KMS-11 (cell line): ENCODE measurements at regions not wholly inside any gene's neighbourhood (a gene's known extent, or its start where the extent isn't known, plus 50 kb on each side); places are given as distances from the start of the nearest gene placed in this dataset.

Experiments
- H2AFZ ChIP-seq: fragments of 200-600 bp; sonication (generic); 2 replicates; pipeline ENCODE4 v1.6.1; 2016; ENCODE audit warnings: antibody characterized with exemption, mixed run types, low read depth
- H3K27ac ChIP-seq: fragments of 200-600 bp; sonication (generic); 2 replicates; pipeline ENCODE4 v1.6.1; 2016; ENCODE audit warnings: mild to moderate bottlenecking, mixed run types
- H3K27me3 ChIP-seq: fragments of 200-600 bp; sonication (generic); 2 replicates; pipeline ENCODE4 v1.6.1; 2017; ENCODE audit warnings: mild to moderate bottlenecking, low read depth, mixed run types, moderate library complexity; ENCODE audit not compliant: insufficient read depth
- H3K36me3 ChIP-seq: fragments of 200-600 bp; sonication (generic); 2 replicates; pipeline ENCODE4 v1.6.1; 2017; ENCODE audit warnings: mild to moderate bottlenecking, mixed run types; ENCODE audit not compliant: insufficient read depth
- H3K4me1 ChIP-seq: fragments of 200-600 bp; sonication (generic); 2 replicates; pipeline ENCODE4 v1.6.1; 2016; ENCODE audit warnings: mild to moderate bottlenecking, low read depth, mixed run types; ENCODE audit not compliant: poor library complexity, severe bottlenecking
- H3K4me2 ChIP-seq: fragments of 200-600 bp; sonication (generic); 2 replicates; pipeline ENCODE4 v1.7.0; 2016; ENCODE audit warnings: mild to moderate bottlenecking, mixed run types
- H3K4me3 ChIP-seq: fragments of 200-600 bp; sonication (generic); IDR thresholded peaks from 2 replicates; pipeline ENCODE4 v1.6.1; 2017; ENCODE audit warnings: low read depth, low read length, mixed read lengths; ENCODE audit not compliant: insufficient read depth
- H3K79me2 ChIP-seq: fragments of 200-600 bp; sonication (generic); 2 replicates; pipeline ENCODE4 v1.6.1; 2016; ENCODE audit warnings: low read depth, mixed run types; ENCODE audit not compliant: insufficient read depth
- H3K9ac ChIP-seq: fragments of 200-600 bp; sonication (generic); 2 replicates; pipeline ENCODE4 v1.6.1; 2016; ENCODE audit warnings: mild to moderate bottlenecking, mixed run types
- H4K20me1 ChIP-seq: fragments of 200-600 bp; sonication (generic); 2 replicates; pipeline ENCODE4 v1.6.1; 2016; ENCODE audit warnings: mild to moderate bottlenecking, mixed run types; ENCODE audit not compliant: insufficient read depth
- TF ChIP-seq, protein P1 (sequence below): fragments of 200-600 bp; sonication (generic); conservative IDR thresholded peaks from 2 replicates; pipeline ENCODE4 v1.6.1; 2017; ENCODE audit warnings: low read depth, mild to moderate bottlenecking, antibody characterized with exemption, low read length, moderate library complexity, mixed read lengths

- H3K4me3 ChIP-seq = no peak overlapping the region
- no peak overlapping the region for H2AFZ ChIP-seq
- TF ChIP-seq, protein P1, sequence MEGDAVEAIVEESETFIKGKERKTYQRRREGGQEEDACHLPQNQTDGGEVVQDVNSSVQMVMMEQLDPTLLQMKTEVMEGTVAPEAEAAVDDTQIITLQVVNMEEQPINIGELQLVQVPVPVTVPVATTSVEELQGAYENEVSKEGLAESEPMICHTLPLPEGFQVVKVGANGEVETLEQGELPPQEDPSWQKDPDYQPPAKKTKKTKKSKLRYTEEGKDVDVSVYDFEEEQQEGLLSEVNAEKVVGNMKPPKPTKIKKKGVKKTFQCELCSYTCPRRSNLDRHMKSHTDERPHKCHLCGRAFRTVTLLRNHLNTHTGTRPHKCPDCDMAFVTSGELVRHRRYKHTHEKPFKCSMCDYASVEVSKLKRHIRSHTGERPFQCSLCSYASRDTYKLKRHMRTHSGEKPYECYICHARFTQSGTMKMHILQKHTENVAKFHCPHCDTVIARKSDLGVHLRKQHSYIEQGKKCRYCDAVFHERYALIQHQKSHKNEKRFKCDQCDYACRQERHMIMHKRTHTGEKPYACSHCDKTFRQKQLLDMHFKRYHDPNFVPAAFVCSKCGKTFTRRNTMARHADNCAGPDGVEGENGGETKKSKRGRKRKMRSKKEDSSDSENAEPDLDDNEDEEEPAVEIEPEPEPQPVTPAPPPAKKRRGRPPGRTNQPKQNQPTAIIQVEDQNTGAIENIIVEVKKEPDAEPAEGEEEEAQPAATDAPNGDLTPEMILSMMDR = no peak
- H3K9ac ChIP-seq = no peak overlapping the region
- H3K27me3 ChIP-seq = no peaks in the 10 kb centered on the region
- H3K79me2 ChIP-seq = no peaks in the 10 kb centered on the region
- no peaks in the 10 kb centered on the region for H3K4me1 ChIP-seq
- H3K4me2 ChIP-seq = no peak overlapping the region
- H4K20me1 ChIP-seq = no peaks in the 10 kb centered on the region
- no peaks in the 10 kb centered on the region for H3K36me3 ChIP-seq
- H3K27ac ChIP-seq = no peak overlapping the region
Observed at GRCh38 chr11:70866834-70867233, 385.5 kb downstream of the SHANK2 start.

DNA sequence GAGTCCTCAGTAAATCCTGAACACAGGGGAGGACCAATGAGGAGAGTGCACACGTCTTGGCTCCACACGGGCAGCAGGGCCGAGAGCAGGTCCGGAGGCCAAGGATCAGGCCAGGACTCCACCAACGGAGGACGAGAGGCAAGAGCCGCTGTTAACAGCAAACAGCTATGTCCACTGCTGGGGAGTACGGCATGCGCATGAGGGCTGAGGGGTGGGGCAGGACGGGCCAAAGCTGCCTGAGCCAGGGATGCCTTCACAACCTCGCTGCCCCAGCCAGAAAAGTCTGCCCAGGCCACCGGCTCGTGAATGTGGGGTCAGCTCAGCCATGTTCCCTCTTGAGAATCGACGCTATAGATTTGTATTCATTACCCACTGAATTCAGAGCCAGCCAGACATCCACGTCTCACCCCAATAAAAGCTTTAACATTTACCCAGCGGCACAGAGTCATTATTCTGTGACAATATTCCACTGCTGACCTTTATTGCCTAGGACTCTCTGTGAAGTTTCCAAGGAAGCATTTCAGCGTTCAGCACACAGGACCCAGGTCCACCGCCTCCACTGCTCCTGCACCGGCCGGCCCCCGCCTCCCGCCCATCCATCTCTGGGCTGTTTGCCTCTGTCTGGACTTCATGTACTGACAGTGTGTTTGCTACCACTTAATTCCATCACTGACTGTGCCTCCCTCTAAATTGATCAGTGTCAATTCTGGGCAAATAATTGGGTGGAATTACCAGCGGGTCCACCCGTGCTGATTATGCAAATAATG, 384.9 kb downstream of the SHANK2 start:
- no peaks in the 10 kb centered on the region for H3K36me3 ChIP-seq

DNA sequence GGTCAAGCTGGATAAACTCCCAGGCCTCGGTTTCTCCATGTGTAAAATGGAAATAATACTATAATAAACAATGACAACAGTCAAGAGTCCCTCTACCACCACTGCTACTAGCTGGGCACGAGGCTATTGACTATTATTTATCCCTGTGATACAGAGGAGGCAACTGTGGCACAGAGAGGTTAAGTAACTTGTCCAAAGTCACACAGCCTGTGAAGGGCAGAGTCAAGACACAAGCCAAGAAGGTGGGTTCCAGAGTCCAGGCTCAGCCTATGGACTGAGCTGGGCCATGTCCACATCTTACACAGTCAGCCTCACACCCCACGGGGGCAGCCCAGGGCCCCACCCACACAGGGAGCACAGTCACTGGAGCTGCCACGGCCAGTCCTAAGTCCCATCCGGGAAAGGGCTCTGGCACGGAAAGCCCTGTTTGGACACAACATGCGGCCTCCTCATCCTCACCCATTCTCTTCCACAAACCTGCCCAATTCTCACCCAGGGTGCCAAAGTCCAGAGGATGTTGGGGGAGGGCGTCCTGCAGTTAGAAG, 384.0 kb downstream of the SHANK2 start:
- H3K27ac ChIP-seq = no peak overlapping the region
- no peaks in the 10 kb centered on the region for H3K79me2 ChIP-seq

More for the DNA sequence above, 384.9 kb downstream of the SHANK2 start:
- no peaks in the 10 kb centered on the region for H3K79me2 ChIP-seq
- no peaks in the 10 kb centered on the region for H3K4me1 ChIP-seq
- H3K9ac ChIP-seq = no peak overlapping the region
- H3K27me3 ChIP-seq = no peaks in the 10 kb centered on the region
- H3K27ac ChIP-seq = no peak overlapping the region
- no peaks in the 10 kb centered on the region for H4K20me1 ChIP-seq
- TF ChIP-seq, protein P1 = no peak
- no peak overlapping the region for H3K4me2 ChIP-seq
- H2AFZ ChIP-seq = no peak overlapping the region
- H3K4me3 ChIP-seq = no peak overlapping the region

DNA sequence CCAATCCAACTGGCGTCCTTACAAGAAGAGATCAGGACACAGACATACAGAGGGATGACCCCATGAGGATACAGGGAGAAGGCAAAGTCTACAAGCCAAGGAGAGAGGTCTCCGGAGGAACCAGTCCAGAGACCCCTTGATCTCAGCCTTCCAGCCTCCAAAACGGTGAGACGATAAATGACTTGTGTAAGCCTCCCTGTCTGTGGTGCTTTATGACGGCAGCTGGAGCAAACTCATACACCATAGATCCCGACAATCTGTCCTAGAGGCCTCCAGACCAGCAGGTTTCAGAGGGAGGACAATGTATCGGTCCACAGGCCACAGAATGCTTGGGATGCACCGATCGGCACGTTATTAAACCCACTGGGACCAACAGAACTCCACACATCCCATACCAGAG, 383.3 kb downstream of the SHANK2 start:
- H2AFZ ChIP-seq = no peak overlapping the region
- TF ChIP-seq, protein P1 = no peak
- no peaks in the 10 kb centered on the region for H3K36me3 ChIP-seq
- no peaks in the 10 kb centered on the region for H3K79me2 ChIP-seq
- no peak overlapping the region for H3K27ac ChIP-seq
- H3K27me3 ChIP-seq = no peaks in the 10 kb centered on the region
- H3K4me3 ChIP-seq = no peak overlapping the region
- no peak overlapping the region for H3K4me2 ChIP-seq
- no peaks in the 10 kb centered on the region for H4K20me1 ChIP-seq
- no peaks in the 10 kb centered on the region for H3K4me1 ChIP-seq
- no peak overlapping the region for H3K9ac ChIP-seq

More for the DNA sequence above, 384.0 kb downstream of the SHANK2 start:
- Histone ChIP-seq H3K9ac (no peak overlapping the region), H3K27me3 (no peaks in the 10 kb centered on the region), H3K4me1 (no peaks in the 10 kb centered on the region), H3K4me2 (no peak overlapping the region), H3K36me3 (no peaks in the 10 kb centered on the region), H2AFZ (no peak overlapping the region), H3K4me3 (no peak overlapping the region), H4K20me1 (no peaks in the 10 kb centered on the region)
- TF ChIP-seq, protein P1 = no peak
